ENCODE measurements at regions not wholly inside any gene's neighbourhood (a gene's known extent, or its start where the extent isn't known, plus 50 kb on each side); places are given as distances from the start of the nearest gene placed in this dataset.

DNA sequence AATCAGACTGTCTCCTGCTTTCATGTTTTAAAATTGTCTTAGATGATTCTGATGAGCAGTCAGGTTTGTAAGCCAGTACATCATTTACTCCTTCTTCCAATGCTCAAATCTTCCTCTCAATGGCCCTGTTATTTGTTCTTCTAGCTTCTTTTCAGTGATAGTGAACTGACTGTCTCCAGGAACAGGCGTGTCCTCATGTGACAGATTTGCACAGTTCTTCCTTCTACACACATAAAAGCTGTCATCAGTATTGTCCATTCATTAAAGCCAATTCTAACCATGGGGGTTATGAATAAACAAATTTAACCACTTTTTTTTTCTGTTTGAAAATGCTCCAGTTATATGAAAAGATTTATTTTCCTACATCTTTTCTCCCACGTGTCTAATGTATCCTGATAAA, 308.7 kb upstream of the SORCS1 start:
- intact Hi-C loops (cut with micrococcal nuclease): no loop called here
- no peaks in the 10 kb centered on the region for H3K4me1 Mint-ChIP-seq (ENCODE audit: insufficient read depth, unreplicated experiment)
- no peak for DNase-seq (ENCODE audit: unreplicated experiment)
- H3K27ac Mint-ChIP-seq (ENCODE audit: low read depth, unreplicated experiment): no peak overlapping the region
- no peaks in the 10 kb centered on the region for H3K27me3 Mint-ChIP-seq (ENCODE audit: insufficient read depth, unreplicated experiment)
- no TSS peak for BruUV-seq (replicated peaks)
- no peaks in the 10 kb centered on the region for H3K9me3 Mint-ChIP-seq (ENCODE audit: unreplicated experiment)
- CTCF ChIA-PET: no interaction called here
- no peak overlapping the region for H3K4me3 Mint-ChIP-seq (ENCODE audit: unreplicated experiment)
- no peaks in the 10 kb centered on the region for H3K36me3 Mint-ChIP-seq (ENCODE audit: insufficient read depth, unreplicated experiment)
- TF ChIP-seq, protein P1, sequence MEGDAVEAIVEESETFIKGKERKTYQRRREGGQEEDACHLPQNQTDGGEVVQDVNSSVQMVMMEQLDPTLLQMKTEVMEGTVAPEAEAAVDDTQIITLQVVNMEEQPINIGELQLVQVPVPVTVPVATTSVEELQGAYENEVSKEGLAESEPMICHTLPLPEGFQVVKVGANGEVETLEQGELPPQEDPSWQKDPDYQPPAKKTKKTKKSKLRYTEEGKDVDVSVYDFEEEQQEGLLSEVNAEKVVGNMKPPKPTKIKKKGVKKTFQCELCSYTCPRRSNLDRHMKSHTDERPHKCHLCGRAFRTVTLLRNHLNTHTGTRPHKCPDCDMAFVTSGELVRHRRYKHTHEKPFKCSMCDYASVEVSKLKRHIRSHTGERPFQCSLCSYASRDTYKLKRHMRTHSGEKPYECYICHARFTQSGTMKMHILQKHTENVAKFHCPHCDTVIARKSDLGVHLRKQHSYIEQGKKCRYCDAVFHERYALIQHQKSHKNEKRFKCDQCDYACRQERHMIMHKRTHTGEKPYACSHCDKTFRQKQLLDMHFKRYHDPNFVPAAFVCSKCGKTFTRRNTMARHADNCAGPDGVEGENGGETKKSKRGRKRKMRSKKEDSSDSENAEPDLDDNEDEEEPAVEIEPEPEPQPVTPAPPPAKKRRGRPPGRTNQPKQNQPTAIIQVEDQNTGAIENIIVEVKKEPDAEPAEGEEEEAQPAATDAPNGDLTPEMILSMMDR (IDR thresholded peaks at IDR 0.05; ENCODE audit: unreplicated experiment): no peak
- POLR2A ChIA-PET: no interaction called here

DNA sequence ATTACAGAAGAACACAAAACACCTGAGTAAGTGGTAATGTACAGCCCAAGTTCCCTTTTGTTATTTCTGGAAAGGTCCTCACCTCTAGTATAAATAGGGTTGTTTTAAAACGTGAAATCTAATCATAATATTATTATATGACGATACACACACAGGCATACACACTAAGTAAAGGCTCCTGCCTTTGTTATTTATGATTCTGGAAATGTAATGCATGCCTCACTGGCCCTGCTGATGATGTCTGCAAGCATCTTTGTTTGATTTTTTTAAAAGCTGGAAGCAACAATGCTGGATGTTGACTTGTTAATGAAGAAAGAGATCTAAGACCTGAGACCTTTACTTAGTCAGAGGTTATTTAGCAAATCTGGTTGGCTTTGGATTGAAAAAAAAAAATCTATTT, 307.4 kb upstream of the SORCS1 start:
- Mint-ChIP-seq H3K27me3 (ENCODE audit: insufficient read depth, unreplicated experiment) (no peaks in the 10 kb centered on the region), H3K4me1 (ENCODE audit: insufficient read depth, unreplicated experiment) (no peaks in the 10 kb centered on the region), H3K4me3 (ENCODE audit: unreplicated experiment) (no peak overlapping the region), H3K27ac (ENCODE audit: low read depth, unreplicated experiment) (no peak overlapping the region), H3K36me3 (ENCODE audit: insufficient read depth, unreplicated experiment) (no peaks in the 10 kb centered on the region), H3K9me3 (ENCODE audit: unreplicated experiment) (no peaks in the 10 kb centered on the region)
- TF ChIP-seq, protein P1 (IDR thresholded peaks at IDR 0.05; ENCODE audit: unreplicated experiment): no peak
- BruUV-seq (replicated peaks): no TSS peak
- intact Hi-C loops (cut with micrococcal nuclease): no loop called here
- CTCF ChIA-PET: no interaction called here
- POLR2A ChIA-PET: no interaction called here
- DNase-seq (ENCODE audit: unreplicated experiment): no peak

DNA sequence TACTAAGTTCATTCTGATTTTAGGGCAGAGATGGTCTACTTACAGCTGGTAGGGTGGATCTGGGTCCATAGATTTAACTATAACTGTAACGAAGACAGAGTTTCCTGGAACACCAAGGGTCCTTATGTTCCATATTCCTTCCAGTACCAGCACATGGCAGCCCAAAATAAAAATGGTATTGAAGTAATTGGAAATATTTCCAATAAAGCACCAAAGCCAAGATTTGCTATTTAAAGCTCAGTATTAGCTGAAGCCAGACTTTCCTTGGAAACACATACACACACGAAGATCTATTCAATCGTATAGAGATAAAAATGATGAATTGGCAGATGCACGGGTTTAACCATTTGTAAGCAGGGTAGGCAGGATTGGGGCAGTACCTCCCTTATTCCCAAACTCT, 289.1 kb upstream of the SORCS1 start:
- intact Hi-C loops (cut with micrococcal nuclease): no loop called here
- no peak for DNase-seq (ENCODE audit: unreplicated experiment)
- no peaks in the 10 kb centered on the region for H3K4me1 Mint-ChIP-seq (ENCODE audit: insufficient read depth, unreplicated experiment)
- H3K9me3 Mint-ChIP-seq (ENCODE audit: unreplicated experiment): no peaks in the 10 kb centered on the region
- CTCF ChIA-PET: no interaction called here
- H3K4me3 Mint-ChIP-seq (ENCODE audit: unreplicated experiment): no peak overlapping the region
- H3K27me3 Mint-ChIP-seq (ENCODE audit: insufficient read depth, unreplicated experiment): no peaks in the 10 kb centered on the region
- BruUV-seq (replicated peaks): no TSS peak
- TF ChIP-seq, protein P1 (IDR thresholded peaks at IDR 0.05; ENCODE audit: unreplicated experiment): no peak
- H3K36me3 Mint-ChIP-seq (ENCODE audit: insufficient read depth, unreplicated experiment): no peaks in the 10 kb centered on the region
- POLR2A ChIA-PET: no interaction called here
- no peak overlapping the region for H3K27ac Mint-ChIP-seq (ENCODE audit: low read depth, unreplicated experiment)

DNA sequence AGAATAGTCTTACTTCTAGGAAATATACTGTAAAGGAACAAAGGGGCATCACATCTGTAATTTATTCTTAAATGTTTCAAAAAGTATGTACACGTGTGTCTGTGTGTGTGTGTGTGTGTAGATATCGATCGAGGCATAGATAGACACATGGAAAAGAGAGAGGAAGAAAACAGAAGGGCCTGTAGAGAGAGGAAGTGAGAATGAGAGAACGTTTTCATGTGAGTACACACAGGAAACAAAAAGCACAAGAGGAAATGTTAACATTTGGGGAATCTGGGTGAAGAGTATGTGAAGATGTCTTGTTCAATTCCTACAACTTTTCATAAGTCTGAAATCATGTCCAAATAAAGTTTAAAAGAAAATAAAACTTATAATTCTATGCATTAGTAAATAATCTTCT, 286.5 kb upstream of the SORCS1 start:
- Mint-ChIP-seq H3K36me3 (ENCODE audit: insufficient read depth, unreplicated experiment) (no peaks in the 10 kb centered on the region), H3K9me3 (ENCODE audit: unreplicated experiment) (no peaks in the 10 kb centered on the region), H3K27me3 (ENCODE audit: insufficient read depth, unreplicated experiment) (no peaks in the 10 kb centered on the region), H3K27ac (ENCODE audit: low read depth, unreplicated experiment) (no peak overlapping the region), H3K4me1 (ENCODE audit: insufficient read depth, unreplicated experiment) (no peaks in the 10 kb centered on the region), H3K4me3 (ENCODE audit: unreplicated experiment) (no peak overlapping the region)
- intact Hi-C loops (cut with micrococcal nuclease): no loop called here
- CTCF ChIA-PET: no interaction called here
- POLR2A ChIA-PET: no interaction called here
- DNase-seq (ENCODE audit: unreplicated experiment): no peak
- TF ChIP-seq, protein P1 (IDR thresholded peaks at IDR 0.05; ENCODE audit: unreplicated experiment): no peak
- BruUV-seq (replicated peaks): no TSS peak

All from MCF 10A (cell line).